ENCODE measurements at regions not wholly inside any gene's neighbourhood (a gene's known extent, or its start where the extent isn't known, plus 50 kb on each side); places are given as distances from the start of the nearest gene placed in this dataset.

GRCh38 chr18:43213816-43214215, 63.5 kb downstream of the SYT4 start:
- H2BK5ac ChIP-seq (ENCODE audit: low read depth, low read length, poor library complexity, severe bottlenecking), result no peak overlapping the region
- no peaks in the 10 kb centered on the region for H3K27me3 ChIP-seq (ENCODE audit: control insufficient read depth, insufficient read depth, low read length)
- ChIA-PET CTCF (no interaction called here), POLR2A (ENCODE audit: unreplicated experiment) (no interaction called here)
- no peaks in the 10 kb centered on the region for H3K79me1 ChIP-seq (ENCODE audit: low read depth in 1 of 2, low read length in 2 of 2)
- H2AFZ ChIP-seq (replicated peaks; ENCODE audit: low read length, poor library complexity), result no peak overlapping the region
- no peak overlapping the region for H2BK120ac ChIP-seq (ENCODE audit: low read depth, low read length)
- no peak overlapping the region for H2BK20ac ChIP-seq (ENCODE audit: low read depth, low read length)
- intact Hi-C loops (cut with micrococcal nuclease), result no loop called here
- no peak overlapping the region for H2AK5ac ChIP-seq (ENCODE audit: low read depth, low read length)
- H3K4me1 ChIP-seq (ENCODE audit: control insufficient read depth, insufficient read depth, low read length), result no peaks in the 10 kb centered on the region
- H2BK15ac ChIP-seq (ENCODE audit: low read depth, low read length), result no peak overlapping the region
- no peak overlapping the region for H3K4me2 ChIP-seq (ENCODE audit: low read depth, low read length)
- dilution Hi-C loops (cut with HindIII; ENCODE audit: low sequenced_read_pairs, unreplicated experiment), result no loop called here
- no peaks in the 10 kb centered on the region for H3K9me1 ChIP-seq (ENCODE audit: insufficient read depth, low read length)
- H4K20me1 ChIP-seq (ENCODE audit: insufficient read depth, low read length), result no peaks in the 10 kb centered on the region
- H3K9ac ChIP-seq (ENCODE audit: low read depth, low read length), result no peak overlapping the region
- H3K27ac ChIP-seq (ENCODE audit: insufficient read depth, low read length), result no peak overlapping the region
- DNase-seq (no peak), ATAC-seq (ENCODE audit: low read depth) (no peak)
- no peaks in the 10 kb centered on the region for H3K9me3 ChIP-seq (ENCODE audit: control insufficient read depth, insufficient read depth, low read length)
- no peaks in the 10 kb centered on the region for H3K36me3 ChIP-seq (ENCODE audit: control insufficient read depth, insufficient read depth, low read length)
- TF ChIP-seq FOS (IDR thresholded peaks at IDR 0.05; ENCODE audit: low read depth, low read length) (no peak), POLR2A (IDR thresholded peaks at IDR 0.05; ENCODE audit: low read depth, low read length) (no peak), NFE2L2 (IDR thresholded peaks at IDR 0.05; ENCODE audit: low read depth, low read length) (no peak), MAFK (IDR thresholded peaks at IDR 0.05; ENCODE audit: low read depth, low read length) (peak; percentile 52), BHLHE40 (IDR thresholded peaks at IDR 0.05; ENCODE audit: low read depth, low read length) (no peak)
- H3K56ac ChIP-seq (ENCODE audit: extremely low read depth, insufficient read depth, low read length), result no peak overlapping the region
- no peak overlapping the region for H3K4ac ChIP-seq (ENCODE audit: low read depth, low read length)
- WGBS, 2 experiments (ENCODE audit: extremely low coverage in 2 of 2, insufficient read length in 1 of 2), result no CpG with 5 or more reads among the region's 4 CpGs
- in situ Hi-C loops (cut with MboI; ENCODE audit: low sequenced_read_pairs), result no loop called here
- no peak overlapping the region for H3K14ac ChIP-seq (replicated peaks; ENCODE audit: low read depth, low read length)
- no peak overlapping the region for H4K91ac ChIP-seq (ENCODE audit: insufficient read depth, low read depth, low read length)
- H3K23ac ChIP-seq (ENCODE audit: low read depth, low read length), result no peak overlapping the region
- no TSS peak for BruUV-seq (replicated peaks)
- H3K18ac ChIP-seq (ENCODE audit: low read depth, low read length), result no peak overlapping the region
- no peak overlapping the region for H4K8ac ChIP-seq (ENCODE audit: low read depth in 2 of 2, low read length in 2 of 2)
- H4K5ac ChIP-seq (ENCODE audit: low read depth, low read length), result no peak overlapping the region
- no peak overlapping the region for H3K4me3 ChIP-seq (ENCODE audit: insufficient read depth, low read depth, low read length)
- H2AK9ac ChIP-seq (replicated peaks; ENCODE audit: low read depth, low read length, poor library complexity), result no peak overlapping the region
